B cell (primary cell): ENCODE measurements at regions not wholly inside any gene's neighbourhood (a gene's known extent, or its start where the extent isn't known, plus 50 kb on each side); places are given as distances from the start of the nearest gene placed in this dataset.

Source experiments
- ATAC-seq: fragments of 200-7000 bp; cut with Tn5 transposase; one replicate; pipeline ENCODE4 v1.10.0; 2021; ENCODE audit warnings: low read depth, mild to moderate bottlenecking, moderate number of reproducible peaks, moderate library complexity
- CTCF ChIA-PET: fragments of 350-600 bp; sonication (Branson Sonifier 250); formaldehyde crosslinking; loops from one replicate; lab custom pipeline; 2021; ENCODE audit warnings: antibody characterized with exemption, inconsistent platforms; lab: Charles Lee
- POLR2A ChIA-PET: fragments of 350-600 bp; sonication (Branson Sonifier 250); formaldehyde crosslinking; loops from one replicate; lab custom pipeline; 2021; ENCODE audit warnings: antibody characterized with exemption; lab: Charles Lee
- DNase-seq: peaks from one replicate; pipeline ENCODE4 v3.0.0; 2013
- H2AFZ ChIP-seq: 2 replicates; pipeline ENCODE4 v1.6.1; 2012; ENCODE audit warnings: mild to moderate bottlenecking, low read depth, low read length; ENCODE audit not compliant: insufficient read depth, poor library complexity, severe bottlenecking
- H3K27ac ChIP-seq, 2 donors: 1 replicate in 1 of 2; 2 replicates in 1 of 2; pipeline ENCODE4 v1.5.1; 2012 to 2013; ENCODE audit warnings: low read length in 2 of 2, mild to moderate bottlenecking in 2 of 2, moderate library complexity in 1 of 2
- H3K27me3 ChIP-seq, 4 experiments: fragments of 200-600 bp in 1 of 4; sonication (generic) in 1 of 4; replicated peaks in 1 of 4; 1 replicate in 2 of 4; 2 replicates in 2 of 4; pipeline versions ENCODE4 v1.6.1 to v1.7.0; 2013 to 2016; ENCODE audit warnings: low read length in 3 of 4, mild to moderate bottlenecking in 2 of 4, mixed read lengths in 1 of 4, moderate library complexity in 1 of 4; ENCODE audit not compliant: insufficient read depth in 4 of 4, control insufficient read depth in 3 of 4; ENCODE audit errors: control extremely low read depth in 1 of 4
- H3K36me3 ChIP-seq, 2 experiments: replicated peaks in 1 of 2; 1 replicate in 1 of 2; 2 replicates in 1 of 2; pipeline versions ENCODE4 v1.6.1 to v1.7.1; 2013; ENCODE audit warnings: low read length in 1 of 2; ENCODE audit not compliant: insufficient read depth in 2 of 2, control insufficient read depth in 1 of 2; ENCODE audit errors: control extremely low read depth in 1 of 2, extremely low read depth in 1 of 2
- H3K4me1 ChIP-seq, 2 donors: fragments of 200-600 bp in 1 of 2; sonication (generic) in 1 of 2; 1 replicate in 1 of 2; 2 replicates in 1 of 2; pipeline versions ENCODE4 v1.5.1 to v1.6.1; 2013 to 2017; ENCODE audit warnings: low read length in 2 of 2; ENCODE audit not compliant: control insufficient read depth in 2 of 2, insufficient read depth in 2 of 2
- H3K4me2 ChIP-seq: replicated peaks from 2 replicates; pipeline ENCODE3; 2012; ENCODE audit warnings: mild to moderate bottlenecking, low read depth, low read length; ENCODE audit not compliant: poor library complexity, severe bottlenecking
- H3K4me3 ChIP-seq, 5 experiments: fragments of 200-600 bp in 1 of 5; sonication (generic) in 1 of 5; 1 replicate in 3 of 5; 2 replicates in 2 of 5; pipeline versions ENCODE4 v1.5.1 to v1.7.0; 2011 to 2016; ENCODE audit warnings: low read length in 4 of 5, mild to moderate bottlenecking in 4 of 5, low read depth in 2 of 5, control low read depth in 1 of 5, moderate library complexity in 1 of 5; ENCODE audit not compliant: insufficient read depth in 1 of 5; ENCODE audit errors: control extremely low read depth in 1 of 5, extremely low read depth in 1 of 5
- H3K79me2 ChIP-seq: fragments of 200-600 bp; sonication (generic); one replicate; pipeline ENCODE4 v1.6.0; 2016; ENCODE audit warnings: low read length; ENCODE audit not compliant: control insufficient read depth, insufficient read depth
- H3K9ac ChIP-seq: fragments of 200-600 bp; sonication (generic); 2 replicates; pipeline ENCODE4 v1.6.1; 2017; ENCODE audit warnings: mild to moderate bottlenecking, low read length, moderate library complexity
- H3K9me3 ChIP-seq, 3 donors: one replicate each; pipeline versions ENCODE4 v1.6.1 to v1.7.1; 2013; ENCODE audit warnings: low read length in 2 of 3; ENCODE audit not compliant: control insufficient read depth in 2 of 3, insufficient read depth in 1 of 3; ENCODE audit errors: control extremely low read depth in 1 of 3
- H4K20me1 ChIP-seq: 2 replicates; pipeline ENCODE4 v1.6.0; 2012; ENCODE audit warnings: mild to moderate bottlenecking, low read length; ENCODE audit not compliant: insufficient read depth, control insufficient read depth, poor library complexity, severe bottlenecking
- H3K27ac Mint-ChIP-seq: one replicate; pipeline ENCODE4 v1.8.0; 2021; ENCODE audit warnings: mixed read lengths
- H3K27me3 Mint-ChIP-seq: one replicate; pipeline ENCODE4 v1.8.0; 2021; ENCODE audit warnings: mixed read lengths
- H3K4me1 Mint-ChIP-seq: one replicate; pipeline ENCODE4 v1.8.0; 2021; ENCODE audit warnings: mixed read lengths
- H3K4me3 Mint-ChIP-seq: one replicate; pipeline ENCODE4 v1.8.0; 2021; ENCODE audit warnings: mixed read lengths
- H3K9me3 Mint-ChIP-seq: one replicate; pipeline ENCODE4 v1.8.0; 2022; ENCODE audit warnings: mixed read lengths; ENCODE audit not compliant: insufficient read depth
- CTCF ChIP-seq: fragments of 200-600 bp; IDR thresholded peaks from one replicate; pipeline ENCODE4 v1.8.0; 2022; ENCODE audit warnings: antibody characterized with exemption, mild to moderate bottlenecking
- EZH2 ChIP-seq: IDR thresholded peaks from 2 replicates; pipeline ENCODE4 v1.6.1; 2012; ENCODE audit warnings: borderline replicate concordance, low read depth, mild to moderate bottlenecking, moderate library complexity, low read length; ENCODE audit not compliant: insufficient read depth, poor library complexity, severe bottlenecking
- WGBS: methylation state at CpG from one replicate; pipeline ENCODE4 v1.1.5; 2013; ENCODE audit warnings: missing lambda C conversion rate; ENCODE audit not compliant: insufficient coverage; 5-methylcytosine and 5-hydroxymethylcytosine counted together
- intact Hi-C: fragments of 100-400 bp; cut with micrococcal nuclease; formaldehyde crosslinking; loops from one replicate; pipeline ENCODE4 v1.10.0; 2022

- Histone ChIP-seq H3K9me3 (no peaks in the 10 kb centered on the region), H3K4me3 (no peak overlapping the region), H3K9ac (no peak overlapping the region), H4K20me1 (no peaks in the 10 kb centered on the region), H3K27ac (no peak overlapping the region), H3K4me2 (no peak overlapping the region), H3K27me3 (no peaks in the 10 kb centered on the region), H3K36me3 (no peaks in the 10 kb centered on the region), H3K4me1 (no peaks in the 10 kb centered on the region), H3K79me2 (no peaks in the 10 kb centered on the region), H2AFZ (no peak overlapping the region)
- WGBS = 75% methylated on average over 1 of the region's 4 CpGs
- TF ChIP-seq EZH2 (no peak), CTCF (no peak)
- ATAC-seq = no peak
- Mint-ChIP-seq H3K4me3 (no peak overlapping the region), H3K27ac (no peak overlapping the region), H3K27me3 (peaks cover 29% of the 10 kb centered on the region), H3K4me1 (no peaks in the 10 kb centered on the region), H3K9me3 (peaks cover 2% of the 10 kb centered on the region)
- intact Hi-C loops = no loop called here
- ChIA-PET POLR2A (no interaction called here), CTCF (no interaction called here)
- DNase-seq = no peak
Measured at GRCh38 chr1:165052936-165053335, 303.6 kb downstream of the LMX1A start.

- H3K9me3 Mint-ChIP-seq = peaks cover 2% of the 10 kb centered on the region
- ChIA-PET CTCF (no interaction called here), POLR2A (no interaction called here)
- Histone ChIP-seq H3K27ac (no peak overlapping the region), H3K79me2 (no peaks in the 10 kb centered on the region), H3K9me3 (no peaks in the 10 kb centered on the region), H3K4me2 (no peak overlapping the region), H3K4me3 (no peak overlapping the region), H3K27me3 (no peaks in the 10 kb centered on the region), H3K9ac (no peak overlapping the region), H4K20me1 (no peaks in the 10 kb centered on the region), H3K36me3 (no peaks in the 10 kb centered on the region), H2AFZ (no peak overlapping the region), H3K4me1 (no peaks in the 10 kb centered on the region)
- no CpG with 5 or more reads among the region's 4 CpGs for WGBS
- H3K27me3 Mint-ChIP-seq = peaks cover 29% of the 10 kb centered on the region
- no peak for TF ChIP-seq EZH2
- no peak for TF ChIP-seq CTCF
- intact Hi-C loops = no loop called here
- H3K4me3 Mint-ChIP-seq = no peak overlapping the region
- DNase-seq (no peak), ATAC-seq (no peak)
- no peaks in the 10 kb centered on the region for H3K4me1 Mint-ChIP-seq
- no peak overlapping the region for H3K27ac Mint-ChIP-seq
Measured at GRCh38 chr1:165052431-165052830, 304.1 kb downstream of the LMX1A start.
